ENCODE measurements at regions not wholly inside any gene's neighbourhood (a gene's known extent, or its start where the extent isn't known, plus 50 kb on each side); places are given as distances from the start of the nearest gene placed in this dataset.

DNA sequence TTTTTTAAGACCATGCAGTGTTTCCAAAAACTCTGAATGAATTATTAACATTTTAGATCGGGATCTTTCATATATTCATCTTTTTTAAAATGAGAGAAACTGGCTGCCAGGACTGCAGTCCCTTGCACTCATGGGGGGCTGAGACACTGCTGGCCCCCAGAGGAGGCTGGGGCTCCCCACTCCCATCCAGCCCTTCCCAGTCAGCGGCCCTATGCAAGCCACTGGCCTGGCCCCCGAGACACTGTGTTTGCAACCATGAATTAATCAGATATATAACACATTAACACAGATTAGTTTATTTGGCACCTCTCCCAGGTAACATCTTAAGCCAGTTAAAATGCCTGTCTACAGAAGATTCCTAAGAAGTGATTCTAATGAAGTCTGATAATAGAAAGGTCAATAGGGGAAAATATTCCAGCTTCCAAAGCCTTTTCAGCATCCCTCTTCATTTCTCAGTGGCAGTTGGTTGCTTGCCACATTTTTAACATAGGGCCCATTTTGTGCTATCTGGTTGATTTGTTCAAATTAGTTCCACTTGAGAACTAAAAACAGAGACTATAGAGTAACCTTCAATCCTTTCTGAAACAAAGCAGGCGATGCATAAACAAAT, 184.4 kb upstream of the FBXL4 start (continued):
- no peak for TF ChIP-seq SRF (IDR thresholded peaks at IDR 0.05; ENCODE audit: low read depth, low read length)
- TF ChIP-seq EGR1 (IDR thresholded peaks at IDR 0.05; ENCODE audit: borderline replicate concordance, low read depth, low read length): no peak
- TF ChIP-seq POLR2AphosphoS5 (IDR thresholded peaks at IDR 0.05; ENCODE audit: low read depth, low read length): no peak
- no peak for TF ChIP-seq TEAD4 (IDR thresholded peaks at IDR 0.05; ENCODE audit: low read depth, low read length)
- TF ChIP-seq GTF2F1 (IDR thresholded peaks at IDR 0.05; ENCODE audit: borderline replicate concordance, low read depth, low read length): no peak
